ENCODE measurements at regions not wholly inside any gene's neighbourhood (a gene's known extent, or its start where the extent isn't known, plus 50 kb on each side); places are given as distances from the start of the nearest gene placed in this dataset.

DNA sequence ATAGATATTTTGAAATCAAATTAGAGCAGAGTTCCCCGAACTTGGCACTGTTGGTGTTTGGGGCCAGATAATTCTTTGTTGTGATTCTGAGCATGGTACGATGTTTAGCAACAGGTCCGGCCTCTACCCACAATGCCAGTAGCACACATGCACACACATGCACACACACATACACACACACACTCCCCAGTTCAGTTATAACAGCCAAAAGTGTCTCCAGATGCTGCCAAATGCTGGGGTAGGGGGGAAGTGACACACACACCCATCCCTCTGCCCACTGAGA is 96.8 kb upstream of the PSMD7 start:
- Histone ChIP-seq H2AK9ac (replicated peaks; ENCODE audit: low read depth, low read length, poor library complexity) (no peak overlapping the region), H2BK20ac (ENCODE audit: low read depth, low read length) (no peak overlapping the region), H3K4me1 (ENCODE audit: control insufficient read depth, insufficient read depth, low read length) (peaks cover 1% of the 10 kb centered on the region; the same call in 1 of the 2 replicates), H3K9me1 (ENCODE audit: insufficient read depth, low read length) (no peaks in the 10 kb centered on the region), H4K91ac (ENCODE audit: insufficient read depth, low read depth, low read length) (no peak overlapping the region), H3K9me3 (ENCODE audit: control insufficient read depth, insufficient read depth, low read length) (no peaks in the 10 kb centered on the region), H4K5ac (ENCODE audit: low read depth, low read length) (no peak overlapping the region; the same call in 1 of the 2 replicates), H3K4ac (ENCODE audit: low read depth, low read length) (no peak overlapping the region), H2AFZ (replicated peaks; ENCODE audit: low read length, poor library complexity) (no peak overlapping the region), H3K9ac (ENCODE audit: low read depth, low read length) (no peak overlapping the region), H2AK5ac (ENCODE audit: low read depth, low read length) (no peak overlapping the region), H2BK5ac (ENCODE audit: low read depth, low read length, poor library complexity, severe bottlenecking) (no peak overlapping the region), H4K20me1 (ENCODE audit: insufficient read depth, low read length) (no peaks in the 10 kb centered on the region), H3K23ac (ENCODE audit: low read depth, low read length) (no peak overlapping the region), H3K27ac (ENCODE audit: insufficient read depth, low read length) (no peak overlapping the region), H3K27me3 (ENCODE audit: control insufficient read depth, insufficient read depth, low read length) (no peaks in the 10 kb centered on the region), H3K18ac (ENCODE audit: low read depth, low read length) (no peak overlapping the region; the same call in 1 of the 2 replicates), H3K36me3 (ENCODE audit: control insufficient read depth, insufficient read depth, low read length) (no peaks in the 10 kb centered on the region), H3K14ac (replicated peaks; ENCODE audit: low read depth, low read length) (no peak overlapping the region), H3K79me1 (ENCODE audit: low read depth in 1 of 2, low read length in 2 of 2) (no peaks in the 10 kb centered on the region), H3K4me2 (ENCODE audit: low read depth, low read length) (no peak overlapping the region), H3K56ac (ENCODE audit: extremely low read depth, insufficient read depth, low read length) (no peak overlapping the region), H2BK15ac (ENCODE audit: low read depth, low read length) (no peak overlapping the region), H2BK120ac (ENCODE audit: low read depth, low read length) (no peak overlapping the region), H3K4me3 (ENCODE audit: insufficient read depth, low read depth, low read length) (no peak overlapping the region), H4K8ac (ENCODE audit: low read depth in 2 of 2, low read length in 2 of 2) (no peak overlapping the region)
- BruUV-seq (replicated peaks): no TSS peak
- in situ Hi-C loops (cut with MboI; ENCODE audit: low sequenced_read_pairs): no loop called here
- CTCF ChIA-PET: no interaction called here
- WGBS, 2 experiments (ENCODE audit: extremely low coverage in 2 of 2, insufficient read length in 1 of 2): no CpG with 5 or more reads among the region's 3 CpGs
- dilution Hi-C loops (cut with HindIII; ENCODE audit: low sequenced_read_pairs, unreplicated experiment): no loop called here
- ATAC-seq (ENCODE audit: low read depth): no peak
- DNase-seq: no peak
- POLR2A ChIA-PET (ENCODE audit: unreplicated experiment): no interaction called here
- TF ChIP-seq RAD21 (IDR thresholded peaks at IDR 0.05; ENCODE audit: low read length): no peak
- TF ChIP-seq CHD1 (IDR thresholded peaks at IDR 0.05; ENCODE audit: low read depth, low read length): no peak
- TF ChIP-seq, protein P1, sequence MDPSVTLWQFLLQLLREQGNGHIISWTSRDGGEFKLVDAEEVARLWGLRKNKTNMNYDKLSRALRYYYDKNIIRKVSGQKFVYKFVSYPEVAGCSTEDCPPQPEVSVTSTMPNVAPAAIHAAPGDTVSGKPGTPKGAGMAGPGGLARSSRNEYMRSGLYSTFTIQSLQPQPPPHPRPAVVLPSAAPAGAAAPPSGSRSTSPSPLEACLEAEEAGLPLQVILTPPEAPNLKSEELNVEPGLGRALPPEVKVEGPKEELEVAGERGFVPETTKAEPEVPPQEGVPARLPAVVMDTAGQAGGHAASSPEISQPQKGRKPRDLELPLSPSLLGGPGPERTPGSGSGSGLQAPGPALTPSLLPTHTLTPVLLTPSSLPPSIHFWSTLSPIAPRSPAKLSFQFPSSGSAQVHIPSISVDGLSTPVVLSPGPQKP (IDR thresholded peaks at IDR 0.05; ENCODE audit: borderline replicate concordance, low read depth, low read length): no peak
- no peak for TF ChIP-seq POLR2A (IDR thresholded peaks at IDR 0.05; ENCODE audit: low read depth, low read length)
- TF ChIP-seq CEBPB (IDR thresholded peaks at IDR 0.05; ENCODE audit: low read depth, low read length): no peak
- intact Hi-C loops (cut with micrococcal nuclease): no loop called here
